Endothelial cell of umbilical vein (primary cell): ENCODE measurements at regions not wholly inside any gene's neighbourhood (a gene's known extent, or its start where the extent isn't known, plus 50 kb on each side); places are given as distances from the start of the nearest gene placed in this dataset.

ENCODE experiments used
- BruUV-seq: library from RNA; stranded (reverse); fragments of 400-500 nt; replicated peaks from 2 replicates; lab custom pipeline; 2021; lab: Mats Ljungman, UMichigan
- CTCF ChIA-PET: fragments of 300-600, 350-600 bp; sonication (Branson Sonifier 250); formaldehyde crosslinking; loops from one replicate; lab custom pipeline; 2021; ENCODE audit warnings: antibody characterized with exemption, inconsistent platforms; lab: Charles Lee
- POLR2A ChIA-PET: fragments of 300-600, 350-600 bp; sonication (Branson Sonifier 250); formaldehyde crosslinking; loops from one replicate; lab custom pipeline; 2021; ENCODE audit warnings: antibody characterized with exemption, inconsistent platforms; lab: Charles Lee
- DNase-seq: peaks from one replicate; pipeline ENCODE4 v3.0.0-alpha.2; 2011; ENCODE audit warnings: low read depth, low spot score
- FAIRE-seq: peaks from 2 replicates; lab custom pipeline; 2011; peaks lifted over from hg19 to GRCh38; lab: Jason Lieb, UNC
- H2AFZ ChIP-seq: 2 replicates; pipeline ENCODE4 v1.6.0; 2012; ENCODE audit warnings: low read depth, low read length, control low read depth, inconsistent platforms
- H3K27ac ChIP-seq: 2 replicates; pipeline ENCODE4 v1.5.1; 2011; ENCODE audit warnings: low read depth, mild to moderate bottlenecking, control low read depth, low read length, moderate library complexity; ENCODE audit not compliant: insufficient read depth
- H3K27me3 ChIP-seq, 2 experiments: 2 replicates each; pipeline versions ENCODE4 v1.6.0 to v1.6.1; 2011; ENCODE audit warnings: low read length in 2 of 2, mixed read lengths in 1 of 2; ENCODE audit not compliant: control insufficient read depth in 2 of 2, insufficient read depth in 2 of 2
- H3K36me3 ChIP-seq, 2 experiments: 2 replicates in 1 of 2; 3 replicates in 1 of 2; pipeline ENCODE4 v1.5.1; 2011; ENCODE audit warnings: low read length in 2 of 2, mild to moderate bottlenecking in 1 of 2, moderate library complexity in 1 of 2; ENCODE audit not compliant: control insufficient read depth in 2 of 2, insufficient read depth in 2 of 2; ENCODE audit errors: extremely low read depth in 1 of 2
- H3K4me1 ChIP-seq: 3 replicates; pipeline ENCODE4 v1.5.1; 2011; ENCODE audit warnings: mild to moderate bottlenecking, low read length; ENCODE audit not compliant: control insufficient read depth, insufficient read depth; ENCODE audit errors: extremely low read depth
- H3K4me2 ChIP-seq: 2 replicates; pipeline ENCODE4 v1.6.1; 2011; ENCODE audit warnings: low read length, control low read depth, mixed read lengths; ENCODE audit not compliant: insufficient read depth
- H3K4me3 ChIP-seq, 3 experiments: fragments of 200-600 bp in 1 of 3; sonication (generic), shearing (Covaris generic) in 1 of 3; replicated peaks in 1 of 3; 2 replicates each; pipeline ENCODE4 v1.5.1; 2011 to 2016; ENCODE audit warnings: control low read depth in 3 of 3, low read length in 3 of 3, mild to moderate bottlenecking in 2 of 3, inconsistent platforms in 1 of 3, low read depth in 1 of 3, moderate library complexity in 1 of 3; ENCODE audit not compliant: insufficient read depth in 1 of 3
- H3K79me2 ChIP-seq: 2 replicates; pipeline ENCODE4 v1.6.0; 2012; ENCODE audit warnings: low read length, inconsistent platforms; ENCODE audit not compliant: control insufficient read depth, insufficient read depth
- H3K9ac ChIP-seq: replicated peaks from 2 replicates; pipeline ENCODE3; 2011; ENCODE audit warnings: low read length, control low read depth; ENCODE audit not compliant: insufficient read depth; ENCODE audit errors: extremely low read depth
- H3K9me1 ChIP-seq: replicated peaks from 3 replicates; pipeline ENCODE4 v1.6.0; 2011; ENCODE audit warnings: mild to moderate bottlenecking, low read length; ENCODE audit not compliant: control insufficient read depth, insufficient read depth; ENCODE audit errors: extremely low read depth
- H3K9me3 ChIP-seq: replicated peaks from 2 replicates; pipeline ENCODE4 v1.5.1; 2012; ENCODE audit warnings: low read length, inconsistent platforms; ENCODE audit not compliant: control insufficient read depth, insufficient read depth
- H4K20me1 ChIP-seq: replicated peaks from 2 replicates; pipeline ENCODE3; 2011; ENCODE audit warnings: mild to moderate bottlenecking, low read length; ENCODE audit not compliant: control insufficient read depth, insufficient read depth; ENCODE audit errors: extremely low read depth
- CTCF ChIP-seq, 2 donors: IDR thresholded peaks; 1 replicate in 1 of 2; 2 replicates in 1 of 2; pipeline ENCODE4 v1.5.1; 2011; ENCODE audit warnings: low read length in 2 of 2, mild to moderate bottlenecking in 2 of 2, moderate library complexity in 2 of 2, control low read depth in 1 of 2, inconsistent platforms in 1 of 2, low read depth in 1 of 2; ENCODE audit not compliant: insufficient read depth in 1 of 2; ENCODE audit errors: extremely low read depth in 1 of 2
- EZH2 ChIP-seq: IDR thresholded peaks from 2 replicates; pipeline ENCODE4 v1.6.1; 2012; ENCODE audit warnings: borderline replicate concordance, low read depth, mild to moderate bottlenecking, moderate library complexity, low read length, inconsistent platforms; ENCODE audit not compliant: severe bottlenecking
- FOS ChIP-seq: IDR thresholded peaks from 2 replicates; pipeline ENCODE4 v1.6.1; 2011; ENCODE audit warnings: mild to moderate bottlenecking, low read length, moderate library complexity, borderline replicate concordance; ENCODE audit not compliant: insufficient read depth
- GATA2 ChIP-seq: IDR thresholded peaks from 2 replicates; pipeline ENCODE4 v1.7.0; 2011; ENCODE audit warnings: low read depth, mild to moderate bottlenecking, moderate library complexity, mixed read lengths, low read length; ENCODE audit not compliant: insufficient read length, insufficient read depth
- JUN ChIP-seq: IDR thresholded peaks from 2 replicates; pipeline ENCODE4 v1.6.1; 2011; ENCODE audit warnings: borderline replicate concordance, low read depth; ENCODE audit not compliant: insufficient read length, insufficient read depth
- MAX ChIP-seq: IDR thresholded peaks from 2 replicates; pipeline ENCODE4 v1.6.1; 2011; ENCODE audit not compliant: insufficient read depth, insufficient read length
- MYC ChIP-seq: IDR thresholded peaks from one replicate; pipeline ENCODE4 v1.6.1; 2011; ENCODE audit warnings: mild to moderate bottlenecking, low read depth, low read length
- POLR2A ChIP-seq: IDR thresholded peaks from 2 replicates; pipeline ENCODE4 v1.6.1; 2012; ENCODE audit warnings: low read depth, mild to moderate bottlenecking, control low read depth, low read length
- POLR2AphosphoS5 ChIP-seq: IDR thresholded peaks from 2 replicates; pipeline ENCODE4 v1.6.1; 2012; ENCODE audit warnings: low read depth, mild to moderate bottlenecking, control low read depth, low read length, moderate library complexity; ENCODE audit not compliant: insufficient read depth
- dilution Hi-C: fragments of 300-500 bp; cut with MboI; formaldehyde crosslinking; loops from one replicate; pipeline ENCODE4 v1.15.0; 2019; ENCODE audit warnings: low sequenced_read_pairs; ENCODE audit not compliant: extremely low pct_ligation_motif_present
- intact Hi-C: fragments of 100-400 bp; cut with micrococcal nuclease; formaldehyde crosslinking; loops from one replicate; pipeline ENCODE4 v1.10.0; 2022

GRCh38 chr1:228837817-228838716 is 102.8 kb downstream of the RHOU start:
- H3K9ac ChIP-seq = peak overlapping the region; percentile 14
- no peaks in the 10 kb centered on the region for H3K27me3 ChIP-seq
- BruUV-seq = no TSS peak
- peak overlapping the region; percentile 25 for H3K4me2 ChIP-seq
- DNase-seq (peak; percentile 96), FAIRE-seq (peak; percentile 93)
- peak overlapping the region; percentile 60 for H3K27ac ChIP-seq
- dilution Hi-C loops (no loop called here), intact Hi-C loops (loop anchor here (1.0 to 5.0 kb wide), 2 partner anchors 65 to 189 kb away; no protein-coding TSS in a partner anchor)
- no peaks in the 10 kb centered on the region for H3K9me1 ChIP-seq
- H2AFZ ChIP-seq = peak overlapping the region; percentile 43
- TF ChIP-seq JUN (peak; percentile 79), MYC (no peak), FOS (peak; percentile 84)
- H3K4me3 ChIP-seq = no peak overlapping the region
- ChIA-PET POLR2A (no interaction called here), CTCF (interaction anchor here (0.7 to 1.2 kb wide), 4 partner anchors 9 to 104 kb away, joined by 3 to 4 read pairs (median 3); no protein-coding TSS in a partner anchor)
- H3K36me3 ChIP-seq = no peaks in the 10 kb centered on the region
- H3K79me2 ChIP-seq = no peaks in the 10 kb centered on the region
- H3K9me3 ChIP-seq = no peaks in the 10 kb centered on the region
- no peaks in the 10 kb centered on the region for H4K20me1 ChIP-seq
- peaks cover 28% of the 10 kb centered on the region for H3K4me1 ChIP-seq

- Histone ChIP-seq H3K4me1 (peaks cover 28% of the 10 kb centered on the region), H3K36me3 (no peaks in the 10 kb centered on the region), H3K27ac (peak overlapping the region; percentile 60), H3K9me3 (no peaks in the 10 kb centered on the region), H3K9me1 (no peaks in the 10 kb centered on the region), H2AFZ (peak overlapping the region; percentile 43), H3K79me2 (no peaks in the 10 kb centered on the region), H3K27me3 (no peaks in the 10 kb centered on the region), H3K4me2 (peak overlapping the region; percentile 25), H3K9ac (no peak overlapping the region), H3K4me3 (no peak overlapping the region), H4K20me1 (no peaks in the 10 kb centered on the region)
- TF ChIP-seq POLR2A (no peak), MAX (no peak), FOS (no peak), MYC (no peak), EZH2 (no peak), GATA2 (no peak), CTCF (IDR thresholded peaks at IDR 0.05; ENCODE audit: extremely low read depth in 1 of 2, insufficient read depth in 1 of 2, low read depth in 1 of 2, low read length in 2 of 2) (no peak), JUN (no peak), POLR2AphosphoS5 (no peak)
- ChIA-PET CTCF (interaction anchor here (0.7 to 1.2 kb wide), 4 partner anchors 9 to 104 kb away, joined by 3 to 4 read pairs (median 3); no protein-coding TSS in a partner anchor), POLR2A (no interaction called here)
- DNase-seq (no peak), FAIRE-seq (no peak)
- intact Hi-C loops (loop anchor here (1.0 to 5.0 kb wide), 2 partner anchors 64 to 188 kb away; no protein-coding TSS in a partner anchor), dilution Hi-C loops (no loop called here)
- BruUV-seq = TSS peak; percentile 33
Measured at GRCh38 chr1:228838717-228839500, 103.6 kb downstream of the RHOU start.
